Nephron progenitor cell (in vitro differentiated cells): ENCODE measurements at regions not wholly inside any gene's neighbourhood (a gene's known extent, or its start where the extent isn't known, plus 50 kb on each side); places are given as distances from the start of the nearest gene placed in this dataset.
A peak's percentile ranks its signal among the peaks of the same experiment; 100 is the strongest.

ENCODE experiments used
- DNase-seq: peaks from one replicate; pipeline ENCODE4 v3.0.0; 2021
- H3K27ac Mint-ChIP-seq: 2 replicates; pipeline ENCODE4 v1.8.0; 2021; ENCODE audit warnings: mild to moderate bottlenecking, moderate library complexity, mixed read lengths
- H3K27me3 Mint-ChIP-seq: 2 replicates; pipeline ENCODE4 v1.8.0; 2021; ENCODE audit warnings: mild to moderate bottlenecking, low read depth, mixed read lengths; ENCODE audit not compliant: poor library complexity
- H3K36me3 Mint-ChIP-seq: 2 replicates; pipeline ENCODE4 v1.8.0; 2021; ENCODE audit warnings: low read depth, mixed read lengths
- H3K4me1 Mint-ChIP-seq: 2 replicates; pipeline ENCODE4 v1.8.0; 2021; ENCODE audit warnings: mixed read lengths
- H3K4me3 Mint-ChIP-seq: 2 replicates; pipeline ENCODE4 v1.8.0; 2021; ENCODE audit warnings: mild to moderate bottlenecking, moderate library complexity, mixed read lengths
- H3K9me3 Mint-ChIP-seq: 2 replicates; pipeline ENCODE4 v1.8.0; 2021; ENCODE audit warnings: mild to moderate bottlenecking, moderate library complexity, mixed read lengths
- TF ChIP-seq, protein P1 (sequence below): fragments of 200-600 bp; sonication (generic); IDR thresholded peaks from 2 replicates; pipeline ENCODE4 v1.5.0; 2021; ENCODE audit warnings: antibody characterized with exemption

DNA sequence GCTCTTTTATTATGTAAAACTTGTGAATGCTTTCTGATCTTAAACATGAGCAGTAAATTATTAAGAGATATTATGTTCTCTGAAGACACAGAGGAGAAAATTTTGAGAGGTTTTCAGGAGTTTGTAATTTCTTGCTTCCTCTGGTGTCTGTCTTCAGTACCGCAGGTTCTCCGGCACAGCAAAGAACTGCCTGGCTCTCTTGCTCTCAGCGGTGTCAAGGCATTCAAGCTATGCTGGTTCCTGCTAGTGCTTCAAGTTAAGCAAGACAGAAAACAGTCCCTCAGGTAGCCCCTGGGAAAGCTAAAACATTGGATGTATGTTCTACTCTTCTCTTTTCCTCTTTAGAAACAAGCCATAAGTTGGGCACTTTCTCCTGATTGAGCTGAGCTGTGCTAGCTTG is 120.2 kb upstream of the CENPE start:
- H3K36me3 Mint-ChIP-seq, result peaks cover 8% of the 10 kb centered on the region
- H3K9me3 Mint-ChIP-seq, result peaks cover 39% of the 10 kb centered on the region
- TF ChIP-seq, protein P1, sequence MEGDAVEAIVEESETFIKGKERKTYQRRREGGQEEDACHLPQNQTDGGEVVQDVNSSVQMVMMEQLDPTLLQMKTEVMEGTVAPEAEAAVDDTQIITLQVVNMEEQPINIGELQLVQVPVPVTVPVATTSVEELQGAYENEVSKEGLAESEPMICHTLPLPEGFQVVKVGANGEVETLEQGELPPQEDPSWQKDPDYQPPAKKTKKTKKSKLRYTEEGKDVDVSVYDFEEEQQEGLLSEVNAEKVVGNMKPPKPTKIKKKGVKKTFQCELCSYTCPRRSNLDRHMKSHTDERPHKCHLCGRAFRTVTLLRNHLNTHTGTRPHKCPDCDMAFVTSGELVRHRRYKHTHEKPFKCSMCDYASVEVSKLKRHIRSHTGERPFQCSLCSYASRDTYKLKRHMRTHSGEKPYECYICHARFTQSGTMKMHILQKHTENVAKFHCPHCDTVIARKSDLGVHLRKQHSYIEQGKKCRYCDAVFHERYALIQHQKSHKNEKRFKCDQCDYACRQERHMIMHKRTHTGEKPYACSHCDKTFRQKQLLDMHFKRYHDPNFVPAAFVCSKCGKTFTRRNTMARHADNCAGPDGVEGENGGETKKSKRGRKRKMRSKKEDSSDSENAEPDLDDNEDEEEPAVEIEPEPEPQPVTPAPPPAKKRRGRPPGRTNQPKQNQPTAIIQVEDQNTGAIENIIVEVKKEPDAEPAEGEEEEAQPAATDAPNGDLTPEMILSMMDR, result no peak
- DNase-seq, result no peak
- H3K27ac Mint-ChIP-seq, result no peak overlapping the region
- H3K4me1 Mint-ChIP-seq, result peaks cover 4% of the 10 kb centered on the region
- no peaks in the 10 kb centered on the region for H3K27me3 Mint-ChIP-seq
- no peak overlapping the region for H3K4me3 Mint-ChIP-seq

DNA sequence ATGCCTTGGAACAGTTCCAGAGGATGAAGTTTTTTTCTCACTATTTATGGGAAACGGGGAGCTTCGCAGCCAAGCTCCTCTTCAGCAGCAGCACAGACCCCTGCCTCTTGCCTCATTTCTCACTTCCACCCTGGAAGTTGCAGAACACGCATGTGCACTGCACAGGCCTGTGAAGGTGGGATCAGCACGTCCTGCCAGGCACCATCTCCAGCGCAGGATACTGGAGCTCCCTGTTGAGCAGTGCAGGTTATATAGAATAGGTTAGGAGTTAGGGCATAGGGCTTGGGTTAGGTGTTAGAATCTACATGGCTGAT is 110.1 kb upstream of the CENPE start:
- H3K4me1 Mint-ChIP-seq, result peaks cover 23% of the 10 kb centered on the region
- no peaks in the 10 kb centered on the region for H3K36me3 Mint-ChIP-seq
- TF ChIP-seq, protein P1, result no peak
- peaks cover 7% of the 10 kb centered on the region for H3K9me3 Mint-ChIP-seq
- no peak for DNase-seq
- peak overlapping the region; percentile 23 for H3K27ac Mint-ChIP-seq
- H3K27me3 Mint-ChIP-seq, result no peaks in the 10 kb centered on the region
- no peak overlapping the region for H3K4me3 Mint-ChIP-seq

DNA sequence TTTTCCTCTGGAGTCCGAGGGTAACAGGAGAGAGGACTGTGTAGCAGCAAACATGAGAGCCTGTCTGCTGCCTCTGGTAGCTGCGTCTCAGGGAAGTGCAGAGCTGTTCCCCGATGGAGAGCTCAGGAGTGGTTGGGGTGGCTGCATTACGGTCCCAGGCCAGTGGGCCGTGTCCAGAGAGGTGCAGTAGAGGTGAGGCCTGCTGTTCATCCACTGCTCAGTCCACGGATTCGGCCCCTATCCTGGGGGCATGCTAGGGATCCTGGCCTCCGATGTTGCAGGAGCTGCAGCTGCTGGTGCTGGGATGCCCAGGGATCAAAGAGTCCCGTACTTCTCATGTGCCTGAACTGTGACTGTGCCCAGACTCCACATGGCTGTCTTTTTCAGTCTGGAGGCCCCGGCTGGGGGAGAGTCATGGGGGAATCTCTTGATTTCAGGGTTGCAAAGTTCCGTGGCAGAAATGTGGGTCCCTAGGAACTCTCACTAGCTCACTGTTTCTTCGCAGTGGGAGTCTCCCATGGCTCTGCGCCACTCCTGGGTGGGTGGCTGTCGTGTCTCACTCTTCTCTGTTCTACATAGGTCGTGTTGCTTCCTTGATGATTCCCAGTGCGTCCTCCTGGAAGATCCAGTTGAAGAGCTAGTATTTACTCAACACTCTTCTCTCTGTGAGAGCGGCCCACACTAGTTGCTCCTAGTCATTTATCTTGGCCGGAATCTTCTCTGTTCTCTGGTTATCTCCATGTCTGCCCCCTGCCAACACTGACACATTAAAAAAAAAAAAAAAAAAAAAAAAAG is 109.5 kb upstream of the CENPE start:
- TF ChIP-seq, protein P1, result no peak
- peak; percentile 15 for DNase-seq
- Mint-ChIP-seq H3K9me3 (peaks cover 7% of the 10 kb centered on the region), H3K27ac (peak overlapping the region; percentile 93), H3K36me3 (no peaks in the 10 kb centered on the region), H3K4me1 (peaks cover 23% of the 10 kb centered on the region), H3K4me3 (peak overlapping the region; percentile 15), H3K27me3 (no peaks in the 10 kb centered on the region)

DNA sequence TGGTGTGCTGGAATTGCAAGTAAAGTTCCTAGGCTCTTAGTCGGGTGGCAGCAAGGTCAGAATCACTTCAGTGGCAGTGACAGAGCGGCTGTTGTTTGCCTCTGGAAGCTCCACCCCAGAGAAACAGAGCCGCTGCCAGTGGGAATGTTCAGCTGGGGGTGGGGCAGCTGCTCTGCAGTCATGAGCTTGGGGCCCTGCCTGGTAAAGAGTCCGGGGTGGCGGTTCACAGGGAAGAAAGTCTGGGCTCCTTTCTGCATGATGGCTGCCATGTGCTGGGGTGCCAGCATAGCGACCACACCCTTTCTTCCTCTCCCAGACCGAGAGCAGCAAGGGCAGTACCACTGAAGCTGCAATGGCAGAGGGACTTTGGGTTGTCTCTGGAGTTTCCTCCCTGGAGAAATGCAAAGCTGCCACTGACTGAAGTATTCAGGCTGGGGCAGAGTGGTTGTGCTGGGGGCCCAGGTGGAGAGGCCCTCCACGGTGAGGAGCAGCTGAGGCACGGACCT is 108.8 kb upstream of the CENPE start:
- peak overlapping the region; percentile 83 for H3K27ac Mint-ChIP-seq
- TF ChIP-seq, protein P1, result no peak

DNA sequence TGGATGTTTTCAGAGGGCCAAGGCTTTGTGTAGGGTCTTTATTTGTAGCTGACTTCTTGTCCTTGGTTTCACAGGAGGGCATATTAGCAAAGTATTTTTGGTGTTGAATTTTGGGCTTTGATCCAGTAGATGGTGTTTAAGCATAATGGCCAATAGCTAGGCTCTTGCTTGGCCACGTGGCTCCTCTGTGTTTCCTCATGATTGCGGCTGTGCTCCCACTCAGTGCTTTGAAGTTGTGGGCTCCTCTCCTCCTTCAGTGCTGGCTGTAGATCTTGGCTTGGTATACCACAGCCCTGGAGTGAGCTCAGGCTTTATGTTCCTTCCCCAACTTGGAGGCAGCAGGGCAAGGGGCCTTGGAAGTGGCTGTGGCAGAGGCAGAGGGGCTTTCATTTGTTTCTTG is 107.2 kb upstream of the CENPE start:
- Mint-ChIP-seq H3K27me3 (no peaks in the 10 kb centered on the region), H3K9me3 (no peaks in the 10 kb centered on the region), H3K36me3 (no peaks in the 10 kb centered on the region), H3K4me1 (peaks cover 23% of the 10 kb centered on the region), H3K27ac (peak overlapping the region; percentile 23), H3K4me3 (no peak overlapping the region)
- TF ChIP-seq, protein P1, result no peak
- no peak for DNase-seq

More for the DNA sequence above, 108.8 kb upstream of the CENPE start:
- Mint-ChIP-seq H3K4me3 (peak overlapping the region; percentile 15), H3K36me3 (no peaks in the 10 kb centered on the region), H3K9me3 (peaks cover 7% of the 10 kb centered on the region), H3K27me3 (no peaks in the 10 kb centered on the region), H3K4me1 (peaks cover 23% of the 10 kb centered on the region)
- peak; percentile 60 for DNase-seq

DNA sequence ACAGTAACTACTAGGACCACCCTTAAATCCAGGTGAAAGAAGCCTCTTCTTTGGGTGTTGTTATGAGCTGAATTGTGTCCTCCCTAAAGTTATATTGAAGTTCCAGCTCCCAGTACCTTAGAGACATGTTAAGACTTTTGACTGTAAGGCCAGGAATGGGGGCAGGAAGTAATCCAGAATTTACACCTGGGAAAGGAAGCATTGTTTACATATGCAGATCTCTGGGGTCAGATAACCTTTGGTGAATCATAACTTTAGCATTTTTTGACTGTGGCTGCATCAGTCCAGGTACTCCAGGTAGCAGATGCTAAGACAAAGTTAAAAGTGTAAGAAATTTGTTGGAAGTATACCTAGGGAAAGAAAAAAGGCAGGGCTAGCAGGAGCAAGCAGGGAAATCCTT is 104.9 kb upstream of the CENPE start:
- no peak for DNase-seq

More for the DNA sequence above, 104.9 kb upstream of the CENPE start:
- Mint-ChIP-seq H3K4me1 (peaks cover 22% of the 10 kb centered on the region), H3K9me3 (no peaks in the 10 kb centered on the region), H3K4me3 (no peak overlapping the region), H3K27ac (no peak overlapping the region), H3K27me3 (no peaks in the 10 kb centered on the region), H3K36me3 (no peaks in the 10 kb centered on the region)
- TF ChIP-seq, protein P1, result no peak
